ENCODE measurements at regions not wholly inside any gene's neighbourhood (a gene's known extent, or its start where the extent isn't known, plus 50 kb on each side); places are given as distances from the start of the nearest gene placed in this dataset.

- Histone ChIP-seq H3K27ac (ENCODE audit: insufficient read depth, low read length) (no peak overlapping the region), H4K20me1 (ENCODE audit: control insufficient read depth, extremely low read depth, insufficient read depth, low read length) (no peaks in the 10 kb centered on the region), H3K4me2 (ENCODE audit: extremely low read depth, insufficient read depth, low read length) (no peak overlapping the region), H3K27me3 (ENCODE audit: control insufficient read depth, insufficient read depth, low read length) (no peaks in the 10 kb centered on the region), H3K36me3 (ENCODE audit: control insufficient read depth, insufficient read depth, low read length) (no peaks in the 10 kb centered on the region), H3K4me3 (replicated peaks in 1 of 4; ENCODE audit: control extremely low read depth in 1 of 4, insufficient read depth in 1 of 4, low read depth in 3 of 4, low read length in 4 of 4) (no peak overlapping the region), H2AFZ (ENCODE audit: low read length) (no peak overlapping the region), H3K9me3 (ENCODE audit: control insufficient read depth, insufficient read depth, low read depth, low read length) (no peaks in the 10 kb centered on the region), H3K79me2 (ENCODE audit: control insufficient read depth, insufficient read depth, low read length) (no peaks in the 10 kb centered on the region), H3K4me1 (ENCODE audit: control insufficient read depth, extremely low read depth, insufficient read depth, low read length) (no peaks in the 10 kb centered on the region), H3K9ac (ENCODE audit: insufficient read depth, low read length) (no peak overlapping the region)
- no peak for DNase-seq (ENCODE audit: low read depth in 2 of 2)
- TF ChIP-seq EZH2 (IDR thresholded peaks at IDR 0.05; ENCODE audit: low read length, missing control alignments) (no peak), CTCF (conservative IDR thresholded peaks at IDR 0.05 in 1 of 2, IDR thresholded peaks at IDR 0.05 in 1 of 2; ENCODE audit: low read depth in 1 of 2, low read length in 2 of 2) (no peak)
These were observed 153.2 kb upstream of the FBXL7 start for GRCh38 chr5:15346738-15347137.

DNA sequence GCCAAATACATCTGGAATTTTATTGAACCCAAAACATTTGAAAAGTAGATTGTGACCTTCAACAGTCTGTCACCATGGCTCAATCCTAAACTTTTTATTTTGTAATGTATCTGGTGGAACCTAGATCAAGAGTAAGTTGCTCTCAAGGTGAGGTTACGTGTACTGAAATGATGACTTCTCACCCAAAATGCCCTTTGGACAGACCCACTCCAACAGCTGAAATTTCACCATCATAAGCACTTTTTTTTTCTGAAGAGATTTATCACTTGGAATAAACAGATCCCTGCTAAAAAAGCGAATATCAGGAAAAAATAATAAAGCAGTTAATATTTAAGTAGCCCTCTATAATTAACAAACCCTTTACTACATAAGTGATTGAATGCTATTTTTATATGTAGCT is 155.0 kb upstream of the FBXL7 start:
- no peaks in the 10 kb centered on the region for H3K27me3 ChIP-seq (ENCODE audit: control insufficient read depth, insufficient read depth, low read length)
- H3K4me2 ChIP-seq (ENCODE audit: extremely low read depth, insufficient read depth, low read length), result no peak overlapping the region
- H4K20me1 ChIP-seq (ENCODE audit: control insufficient read depth, extremely low read depth, insufficient read depth, low read length), result no peaks in the 10 kb centered on the region
- H3K27ac ChIP-seq (ENCODE audit: insufficient read depth, low read length), result no peak overlapping the region
- H3K79me2 ChIP-seq (ENCODE audit: control insufficient read depth, insufficient read depth, low read length), result no peaks in the 10 kb centered on the region
- H3K4me1 ChIP-seq (ENCODE audit: control insufficient read depth, extremely low read depth, insufficient read depth, low read length), result no peaks in the 10 kb centered on the region
- no peak for DNase-seq (ENCODE audit: low read depth in 2 of 2)
- H3K9me3 ChIP-seq (ENCODE audit: control insufficient read depth, insufficient read depth, low read depth, low read length), result no peaks in the 10 kb centered on the region
- H3K4me3 ChIP-seq (replicated peaks in 1 of 4; ENCODE audit: control extremely low read depth in 1 of 4, insufficient read depth in 1 of 4, low read depth in 3 of 4, low read length in 4 of 4), result no peak overlapping the region
- no peak overlapping the region for H2AFZ ChIP-seq (ENCODE audit: low read length)
- TF ChIP-seq EZH2 (IDR thresholded peaks at IDR 0.05; ENCODE audit: low read length, missing control alignments) (no peak), CTCF (conservative IDR thresholded peaks at IDR 0.05 in 1 of 2, IDR thresholded peaks at IDR 0.05 in 1 of 2; ENCODE audit: low read depth in 1 of 2, low read length in 2 of 2) (no peak)
- no peaks in the 10 kb centered on the region for H3K36me3 ChIP-seq (ENCODE audit: control insufficient read depth, insufficient read depth, low read length)
- no peak overlapping the region for H3K9ac ChIP-seq (ENCODE audit: insufficient read depth, low read length)

DNA sequence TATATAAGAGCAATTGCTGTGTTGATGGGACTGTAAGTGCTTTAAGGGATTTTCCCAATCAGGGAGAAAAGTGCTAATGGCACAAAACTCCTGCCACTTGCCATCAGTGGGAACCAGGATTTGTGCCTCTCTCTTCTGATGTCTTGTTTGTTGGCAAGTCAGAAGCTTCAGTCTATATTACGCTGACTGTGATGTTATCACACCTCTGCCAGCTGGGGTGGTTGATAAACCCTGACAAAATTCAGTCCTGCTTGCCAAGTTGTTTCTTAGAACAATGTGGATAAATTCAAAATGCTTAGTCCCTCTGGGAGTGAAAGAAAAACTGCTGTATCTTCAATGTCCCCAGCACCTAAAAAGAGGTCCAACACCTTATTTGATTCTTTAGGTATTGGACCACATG is 161.4 kb upstream of the FBXL7 start:
- Histone ChIP-seq H3K27me3 (ENCODE audit: control insufficient read depth, insufficient read depth, low read length) (no peaks in the 10 kb centered on the region), H2AFZ (ENCODE audit: low read length) (no peak overlapping the region), H3K36me3 (ENCODE audit: control insufficient read depth, insufficient read depth, low read length) (no peaks in the 10 kb centered on the region), H3K9me3 (ENCODE audit: control insufficient read depth, insufficient read depth, low read depth, low read length) (no peaks in the 10 kb centered on the region), H4K20me1 (ENCODE audit: control insufficient read depth, extremely low read depth, insufficient read depth, low read length) (no peaks in the 10 kb centered on the region), H3K4me1 (ENCODE audit: control insufficient read depth, extremely low read depth, insufficient read depth, low read length) (no peaks in the 10 kb centered on the region), H3K9ac (ENCODE audit: insufficient read depth, low read length) (no peak overlapping the region), H3K79me2 (ENCODE audit: control insufficient read depth, insufficient read depth, low read length) (no peaks in the 10 kb centered on the region), H3K4me2 (ENCODE audit: extremely low read depth, insufficient read depth, low read length) (no peak overlapping the region), H3K4me3 (replicated peaks in 1 of 4; ENCODE audit: control extremely low read depth in 1 of 4, insufficient read depth in 1 of 4, low read depth in 3 of 4, low read length in 4 of 4) (no peak overlapping the region), H3K27ac (ENCODE audit: insufficient read depth, low read length) (no peak overlapping the region)
- DNase-seq (ENCODE audit: low read depth in 2 of 2), result no peak
- no peak for TF ChIP-seq EZH2 (IDR thresholded peaks at IDR 0.05; ENCODE audit: low read length, missing control alignments)
- no peak for TF ChIP-seq CTCF (conservative IDR thresholded peaks at IDR 0.05 in 1 of 2, IDR thresholded peaks at IDR 0.05 in 1 of 2; ENCODE audit: low read depth in 1 of 2, low read length in 2 of 2)
